Neural cell (in vitro differentiated cells): ENCODE measurements at regions not wholly inside any gene's neighbourhood (a gene's known extent, or its start where the extent isn't known, plus 50 kb on each side); places are given as distances from the start of the nearest gene placed in this dataset.

Source experiments
- H2AFZ ChIP-seq: fragments of 200-600, 300-800 bp; sonication (generic), shearing (Covaris generic); 2 replicates; pipeline ENCODE4 v1.6.0; 2014; ENCODE audit warnings: low read depth, mild to moderate bottlenecking, antibody characterized with exemption, low read length, moderate library complexity
- H3F3A ChIP-seq: fragments of 200-600 bp; shearing (Covaris generic); 2 replicates; pipeline ENCODE4 v1.6.1; 2016; ENCODE audit warnings: mild to moderate bottlenecking, moderate library complexity, mixed read lengths, antibody characterized with exemption, low read length; ENCODE audit not compliant: insufficient read depth, poor library complexity, severe bottlenecking
- H3K27ac ChIP-seq: fragments of 200-600, 300-800 bp; sonication (generic), shearing (Covaris generic); 2 replicates; pipeline ENCODE4 v1.5.1; 2014; ENCODE audit warnings: mild to moderate bottlenecking, low read length, moderate library complexity
- H3K27me3 ChIP-seq: fragments of 300-800, 200-600 bp; sonication (generic), shearing (Covaris generic); 2 replicates; pipeline ENCODE4 v1.6.0; 2014; ENCODE audit warnings: mild to moderate bottlenecking, low read depth, low read length, moderate library complexity; ENCODE audit not compliant: insufficient read depth
- H3K36me3 ChIP-seq: fragments of 300-800, 200-600 bp; sonication (generic), shearing (Covaris generic); 2 replicates; pipeline ENCODE4 v1.5.1; 2014; ENCODE audit warnings: mild to moderate bottlenecking, antibody characterized with exemption, low read length, moderate library complexity; ENCODE audit not compliant: insufficient read depth
- H3K4me2 ChIP-seq: fragments of 300-800, 200-600 bp; sonication (generic), shearing (Covaris generic); 2 replicates; pipeline ENCODE4 v1.6.0; 2014; ENCODE audit warnings: mild to moderate bottlenecking, low read length
- H3K4me3 ChIP-seq: fragments of 300-800, 200-600 bp; sonication (generic), shearing (Covaris generic); 2 replicates; pipeline ENCODE4 v1.5.1; 2014; ENCODE audit warnings: mild to moderate bottlenecking, low read length, moderate library complexity
- H3K79me2 ChIP-seq: fragments of 200-600 bp; shearing (Covaris generic); replicated peaks from 2 replicates; pipeline ENCODE4 v1.6.0; 2014; ENCODE audit warnings: mild to moderate bottlenecking, low read length, moderate library complexity; ENCODE audit not compliant: insufficient read depth
- H3K9ac ChIP-seq: fragments of 300-800, 200-600 bp; sonication (generic), shearing (Covaris generic); 2 replicates; pipeline ENCODE4 v1.6.1; 2016; ENCODE audit warnings: mild to moderate bottlenecking, low read length, mixed read lengths
- H3K9me2 ChIP-seq: fragments of 200-600 bp; shearing (Covaris generic); 2 replicates; pipeline ENCODE4 v1.6.1; 2016; ENCODE audit warnings: mild to moderate bottlenecking, low read length, mixed read lengths; ENCODE audit not compliant: insufficient read depth
- H3K9me3 ChIP-seq: fragments of 200-600, 300-800 bp; sonication (generic), shearing (Covaris generic); 2 replicates; pipeline ENCODE4 v1.6.1; 2016; ENCODE audit warnings: mild to moderate bottlenecking, mixed run types, low read length, moderate library complexity, mixed read lengths
- H4K20me1 ChIP-seq: fragments of 200-600 bp; shearing (Covaris generic); 2 replicates; pipeline ENCODE4 v1.6.1; 2016; ENCODE audit warnings: mild to moderate bottlenecking, mixed run types; ENCODE audit not compliant: insufficient read depth
- CTCF ChIP-seq: fragments of 450-650 bp; IDR thresholded peaks from 2 replicates; pipeline ENCODE4 v1.5.1; 2014; ENCODE audit warnings: antibody characterized with exemption, mild to moderate bottlenecking, moderate library complexity; ENCODE audit not compliant: poor library complexity, severe bottlenecking
- EP300 ChIP-seq: fragments of 450-650 bp; conservative IDR thresholded peaks from 2 replicates; pipeline ENCODE4 v1.6.1; 2014; ENCODE audit warnings: antibody characterized with exemption, mild to moderate bottlenecking, moderate library complexity; ENCODE audit not compliant: poor library complexity, severe bottlenecking
- EZH2 ChIP-seq: fragments of 200-600, 300-800 bp; shearing (Covaris generic), sonication (generic); IDR thresholded peaks from 2 replicates; pipeline ENCODE4 v1.6.1; 2014; ENCODE audit warnings: antibody characterized with exemption, low read length, borderline replicate concordance, mild to moderate bottlenecking; ENCODE audit not compliant: insufficient read depth, poor library complexity, severe bottlenecking
- MXI1 ChIP-seq: fragments of 450-650 bp; conservative IDR thresholded peaks from 2 replicates; pipeline ENCODE4 v1.6.1; 2014; ENCODE audit warnings: antibody characterized with exemption, mild to moderate bottlenecking; ENCODE audit not compliant: poor library complexity, severe bottlenecking
- POLR2AphosphoS5 ChIP-seq: IDR thresholded peaks from 2 replicates; pipeline ENCODE4 v1.6.1; 2012
- RAD21 ChIP-seq: fragments of 450-650 bp; conservative IDR thresholded peaks from 2 replicates; pipeline ENCODE4 v1.6.1; 2014; ENCODE audit warnings: antibody characterized with exemption, mild to moderate bottlenecking, moderate library complexity
- REST ChIP-seq: IDR thresholded peaks from 2 replicates; pipeline ENCODE4 v1.6.1; 2012; ENCODE audit warnings: borderline replicate concordance
- SMC3 ChIP-seq: fragments of 450-650 bp; conservative IDR thresholded peaks from 2 replicates; pipeline ENCODE4 v1.6.1; 2014; ENCODE audit warnings: antibody characterized with exemption, mild to moderate bottlenecking, moderate library complexity; ENCODE audit not compliant: poor library complexity
- TAF1 ChIP-seq: IDR thresholded peaks from 2 replicates; pipeline ENCODE4 v1.6.1; 2012; ENCODE audit warnings: low read depth

DNA sequence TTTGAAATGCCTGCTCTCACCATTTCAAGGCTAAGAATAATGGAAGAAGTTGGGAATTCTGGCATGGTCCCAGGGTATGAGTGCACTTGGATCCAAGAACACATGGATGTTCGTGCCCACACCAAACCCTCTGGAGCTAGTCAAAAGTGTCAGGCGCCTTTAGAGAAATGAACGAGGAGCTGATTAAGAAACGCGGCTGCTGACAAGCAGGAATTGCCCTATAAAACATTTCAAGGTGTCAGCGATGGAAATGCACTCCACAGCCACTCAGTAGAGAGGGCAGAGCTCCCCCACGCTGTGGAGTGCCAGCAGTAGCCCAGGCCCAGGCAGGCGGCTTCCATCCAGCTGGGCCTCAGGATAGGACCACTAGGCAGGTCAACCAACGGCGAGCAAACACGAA, 213.7 kb downstream of the TTC32 start:
- H4K20me1 ChIP-seq = no peaks in the 10 kb centered on the region
- no peak for TF ChIP-seq EZH2
- TF ChIP-seq TAF1 = no peak
- no peak for TF ChIP-seq RAD21
- TF ChIP-seq REST = no peak
- no peak for TF ChIP-seq SMC3
- TF ChIP-seq POLR2AphosphoS5 = no peak
- TF ChIP-seq MXI1 = no peak
- TF ChIP-seq CTCF = no peak
- no peak for TF ChIP-seq EP300
- H3K79me2 ChIP-seq = no peaks in the 10 kb centered on the region
- no peaks in the 10 kb centered on the region for H3F3A ChIP-seq
- no peak overlapping the region for H3K4me2 ChIP-seq
- no peaks in the 10 kb centered on the region for H3K27me3 ChIP-seq
- H3K36me3 ChIP-seq = no peaks in the 10 kb centered on the region
- H3K4me3 ChIP-seq = no peak overlapping the region
- no peaks in the 10 kb centered on the region for H3K9me2 ChIP-seq
- H2AFZ ChIP-seq = no peak overlapping the region
- H3K9me3 ChIP-seq = no peaks in the 10 kb centered on the region
- no peak overlapping the region for H3K27ac ChIP-seq
- H3K9ac ChIP-seq = no peak overlapping the region

- H4K20me1 ChIP-seq = no peaks in the 10 kb centered on the region
- no peak overlapping the region for H3K4me3 ChIP-seq
- no peak overlapping the region for H2AFZ ChIP-seq
- TF ChIP-seq TAF1 (no peak), EZH2 (no peak), REST (no peak), MXI1 (no peak), EP300 (no peak), CTCF (no peak), POLR2AphosphoS5 (no peak), RAD21 (no peak), SMC3 (no peak)
- H3K79me2 ChIP-seq = no peaks in the 10 kb centered on the region
- no peak overlapping the region for H3K27ac ChIP-seq
- no peaks in the 10 kb centered on the region for H3K36me3 ChIP-seq
- H3K27me3 ChIP-seq = no peaks in the 10 kb centered on the region
- H3K9ac ChIP-seq = no peak overlapping the region
- no peaks in the 10 kb centered on the region for H3K9me3 ChIP-seq
- no peaks in the 10 kb centered on the region for H3K9me2 ChIP-seq
- H3F3A ChIP-seq = no peaks in the 10 kb centered on the region
- no peak overlapping the region for H3K4me2 ChIP-seq
Observed at GRCh38 chr2:19687017-19687659, 214.6 kb downstream of the TTC32 start.
